Stomach (tissue), 8 donors: ENCODE measurements at regions not wholly inside any gene's neighbourhood (a gene's known extent, or its start where the extent isn't known, plus 50 kb on each side); places are given as distances from the start of the nearest gene placed in this dataset.

ENCODE experiments used
- DNase-seq, 2 donors: peaks; one replicate each; pipeline versions ENCODE4 v3.0.0 to v3.0.0-alpha.2; 2013 to 2019
- H3K27ac ChIP-seq, 5 donors: fragments of 200-600 bp in 4 of 5; sonication (generic) in 4 of 5; one replicate each; pipeline ENCODE4 v1.5.1; 2013 to 2019; ENCODE audit warnings: mild to moderate bottlenecking in 1 of 5, moderate library complexity in 1 of 5
- H3K27me3 ChIP-seq, 3 donors: fragments of 200-600 bp; sonication (generic); one replicate each; pipeline ENCODE4 v1.5.1; 2017 to 2019; ENCODE audit warnings: mixed run types in 1 of 3
- H3K36me3 ChIP-seq, 4 donors: fragments of 200-600 bp; sonication (generic); 1 replicate in 3 of 4; 2 replicates in 1 of 4; pipeline ENCODE4 v1.5.1; 2016 to 2019
- H3K4me1 ChIP-seq, 4 donors: fragments of 200-600 bp; sonication (generic); one replicate each; pipeline ENCODE4 v1.5.1; 2016 to 2019
- H3K4me3 ChIP-seq, 4 donors: fragments of 200-600 bp; sonication (generic) in 3 of 4; one replicate each; pipeline ENCODE4 v1.5.1; 2016 to 2019; ENCODE audit warnings: mild to moderate bottlenecking in 1 of 4
- H3K9me3 ChIP-seq, 4 donors: fragments of 200-600 bp; sonication (generic); one replicate each; pipeline ENCODE4 v1.5.1; 2016 to 2019
- CTCF ChIP-seq, 7 experiments: fragments of 450-650 bp in 4 of 7; fragments of 200-600 bp in 3 of 7; sonication (generic) in 3 of 7; IDR thresholded peaks; one replicate each; pipeline ENCODE4 v1.5.1; 2016 to 2019; ENCODE audit warnings: antibody characterized with exemption in 7 of 7, control low read depth in 2 of 7, mild to moderate bottlenecking in 1 of 7
- EP300 ChIP-seq: sonication (generic); formaldehyde crosslinking; IDR thresholded peaks from one replicate; pipeline ENCODE4 v1.6.1; 2017; ENCODE audit warnings: antibody characterized with exemption
- POLR2A ChIP-seq, 4 donors: fragments of 450-650 bp; IDR thresholded peaks; one replicate each; pipeline ENCODE4 v1.6.1; 2016; ENCODE audit warnings: antibody characterized with exemption in 4 of 4, control low read depth in 2 of 4, mild to moderate bottlenecking in 1 of 4, moderate library complexity in 1 of 4
- POLR2AphosphoS5 ChIP-seq, 3 donors: sonication (generic); formaldehyde crosslinking; IDR thresholded peaks; one replicate each; pipeline ENCODE4 v1.6.1; 2016; ENCODE audit warnings: antibody characterized with exemption in 3 of 3
- WGBS, 5 donors: extraction: QIAGEN DNeasy Blood & Tissue Kit in 3 of 5; methylation state at CpG; one replicate each; pipeline versions ENCODE4 v1.1.5 to v1.1.7; 2013 to 2018; 5-methylcytosine and 5-hydroxymethylcytosine counted together
- intact Hi-C: fragments of 100-400 bp; cut with DNase I; formaldehyde crosslinking; loops from one replicate; pipeline ENCODE4 v1.15.1; 2023; ENCODE audit warnings: low total_unique reads
- donor health status: healthy with polysubstance abuse.
- donor health status: Bipolar disorder and iron deficiency.
- donor health status: healthy.

GRCh38 chr2:145721681-145722080 is 1201.8 kb upstream of the ZEB2 start:
- Histone ChIP-seq H3K36me3 (no peaks in the 10 kb centered on the region), H3K27me3 (no peaks in the 10 kb centered on the region), H3K9me3 (no peaks in the 10 kb centered on the region), H3K4me1 (no peaks in the 10 kb centered on the region), H3K27ac (no peak overlapping the region), H3K4me3 (no peak overlapping the region)
- 86 to 95% (median 90%) methylated on average over 1 of the region's 1 CpG for WGBS, 5 donors
- intact Hi-C loops: no loop called here
- no peak for DNase-seq
- no peak for TF ChIP-seq POLR2A (IDR thresholded peaks at IDR 0.05)
- no peak for TF ChIP-seq CTCF (IDR thresholded peaks at IDR 0.05)
- no peak for TF ChIP-seq POLR2AphosphoS5 (IDR thresholded peaks at IDR 0.05)
- TF ChIP-seq EP300: no peak

- DNase-seq: no peak
- TF ChIP-seq CTCF (IDR thresholded peaks at IDR 0.05) (no peak), POLR2A (IDR thresholded peaks at IDR 0.05) (no peak), POLR2AphosphoS5 (IDR thresholded peaks at IDR 0.05) (no peak), EP300 (no peak)
- intact Hi-C loops: no loop called here
- Histone ChIP-seq H3K4me3 (no peak overlapping the region), H3K4me1 (no peaks in the 10 kb centered on the region), H3K27me3 (no peaks in the 10 kb centered on the region), H3K27ac (no peak overlapping the region), H3K9me3 (peaks cover 0 to 9% (median 2%) of the 10 kb centered on the region in 4 donors), H3K36me3 (no peaks in the 10 kb centered on the region)
- WGBS, 5 donors: 77 to 88% (median 79%) methylated on average over 2 of the region's 2 CpGs
Observed at GRCh38 chr2:145715601-145716000, 1195.7 kb upstream of the ZEB2 start.

- no peak for TF ChIP-seq EP300
- no peak for TF ChIP-seq POLR2AphosphoS5 (IDR thresholded peaks at IDR 0.05)
- no peak for TF ChIP-seq POLR2A (IDR thresholded peaks at IDR 0.05)
- TF ChIP-seq CTCF (IDR thresholded peaks at IDR 0.05): no peak
- Histone ChIP-seq H3K9me3 (peaks cover 0 to 14% (median 6%) of the 10 kb centered on the region in 4 donors), H3K27ac (no peak overlapping the region), H3K27me3 (no peaks in the 10 kb centered on the region), H3K4me3 (no peak overlapping the region), H3K36me3 (no peaks in the 10 kb centered on the region), H3K4me1 (no peaks in the 10 kb centered on the region)
- intact Hi-C loops: no loop called here
- no peak for DNase-seq
- WGBS, 5 donors: 83 to 93% (median 88%) methylated on average over 2 of the region's 2 CpGs
Observed at GRCh38 chr2:145710303-145710702, 1190.4 kb upstream of the ZEB2 start.

- no peaks in the 10 kb centered on the region for H3K4me1 ChIP-seq
- no peaks in the 10 kb centered on the region for H3K27me3 ChIP-seq
- 51 to 81% (median 71%) methylated on average over 1 of the region's 1 CpG for WGBS, 5 donors
- no peak for DNase-seq
- intact Hi-C loops: no loop called here
- H3K9me3 ChIP-seq: peaks cover 0 to 9% (median 0%) of the 10 kb centered on the region in 4 donors
- no peak overlapping the region for H3K4me3 ChIP-seq
- no peak overlapping the region for H3K27ac ChIP-seq
- no peaks in the 10 kb centered on the region for H3K36me3 ChIP-seq
- no peak for TF ChIP-seq POLR2A (IDR thresholded peaks at IDR 0.05)
- TF ChIP-seq EP300: no peak
- TF ChIP-seq CTCF (IDR thresholded peaks at IDR 0.05): no peak
- TF ChIP-seq POLR2AphosphoS5 (IDR thresholded peaks at IDR 0.05): no peak
Observed at GRCh38 chr2:145702305-145702704, 1182.4 kb upstream of the ZEB2 start.
